HG03025 (cell line): ENCODE measurements at regions not wholly inside any gene's neighbourhood (a gene's known extent, or its start where the extent isn't known, plus 50 kb on each side); places are given as distances from the start of the nearest gene placed in this dataset.
"Not testable (repeated sequence)": the region's sequence is repeated elsewhere in the genome, so short reads cannot be mapped to it uniquely, and the experiment has no call there.

Experiments
- ATAC-seq: cut with Tn5 transposase; IDR thresholded peaks from one replicate; pipeline ENCODE4 v1.9.1; 2021; ENCODE audit warnings: mild to moderate bottlenecking, moderate library complexity; ENCODE audit not compliant: unreplicated experiment, low FRiP score

GRCh38 chr1:149695066-149695465 lies 87.4 kb upstream of the FCGR1A start:
- not testable (repeated sequence) for ATAC-seq

- ATAC-seq: not testable (repeated sequence)
Observed at GRCh38 chr1:149700220-149700619, 82.3 kb upstream of the FCGR1A start.

- ATAC-seq: not testable (repeated sequence)
Observed at GRCh38 chr1:149700677-149701567, 81.6 kb upstream of the FCGR1A start.

GRCh38 chr1:149708192-149708853 lies 74.2 kb upstream of the FCGR1A start:
- peak; percentile 87 for ATAC-seq

GRCh38 chr1:149711651-149712050 lies 70.8 kb upstream of the FCGR1A start:
- not testable (repeated sequence) for ATAC-seq

- ATAC-seq: not testable (repeated sequence)
Observed at GRCh38 chr1:149712154-149712927, 70.2 kb upstream of the FCGR1A start.

- not testable (repeated sequence) for ATAC-seq
Observed at GRCh38 chr1:149713513-149713912, 69.0 kb upstream of the FCGR1A start.

GRCh38 chr1:149713952-149714351 lies 68.5 kb upstream of the FCGR1A start:
- not testable (repeated sequence) for ATAC-seq

- not testable (repeated sequence) for ATAC-seq
Observed at GRCh38 chr1:149724618-149725302, 57.7 kb upstream of the FCGR1A start.

GRCh38 chr1:149726688-149727087 lies 55.8 kb upstream of the FCGR1A start:
- not testable (repeated sequence) for ATAC-seq

- ATAC-seq: not testable (repeated sequence)
Observed at GRCh38 chr1:149728598-149728997, 53.9 kb upstream of the FCGR1A start.
